ENCODE measurements at regions not wholly inside any gene's neighbourhood (a gene's known extent, or its start where the extent isn't known, plus 50 kb on each side); places are given as distances from the start of the nearest gene placed in this dataset.

GRCh38 chr5:110008131-110008530, 318.4 kb downstream of the MAN2A1 start:
- Histone ChIP-seq H3K27me3 (replicated peaks in 1 of 4; ENCODE audit: control insufficient read depth in 3 of 4, extremely low read depth in 1 of 4, insufficient read depth in 3 of 4, low read length in 3 of 4) (no peaks in the 10 kb centered on the region), H3K9ac (replicated peaks in 1 of 4; ENCODE audit: extremely low read depth in 1 of 4, low read depth in 3 of 4, low read length in 3 of 4) (no peak overlapping the region), H3K36me3 (ENCODE audit: control insufficient read depth in 2 of 4, insufficient read depth in 4 of 4, low read length in 3 of 4) (no peaks in the 10 kb centered on the region), H3K4me1 (replicated peaks in 1 of 4; ENCODE audit: control insufficient read depth in 3 of 4, insufficient read depth in 4 of 4, low read length in 3 of 4) (no peaks in the 10 kb centered on the region), H3K79me1 (ENCODE audit: low read depth, low read length) (no peaks in the 10 kb centered on the region), H2AK5ac (ENCODE audit: low read depth, low read length) (no peak overlapping the region), H2BK12ac (ENCODE audit: low read depth, low read length) (no peak overlapping the region), H2BK15ac (ENCODE audit: low read length) (no peak overlapping the region), H4K8ac (ENCODE audit: extremely low read depth, insufficient read depth, low read length) (no peak overlapping the region), H3K56ac (replicated peaks; ENCODE audit: insufficient read length, low read depth, low read length) (no peak overlapping the region), H2BK20ac (ENCODE audit: low read length) (no peak overlapping the region), H3K23me2 (ENCODE audit: low read depth, low read length) (no peaks in the 10 kb centered on the region), H2AFZ (ENCODE audit: low read length) (no peak overlapping the region), H2BK5ac (ENCODE audit: low read depth, low read length) (no peak overlapping the region), H3K9me3 (ENCODE audit: insufficient read depth in 2 of 2, low read depth in 1 of 2, low read length in 1 of 2) (no peaks in the 10 kb centered on the region), H3K79me2 (ENCODE audit: control insufficient read depth in 1 of 2, insufficient read depth in 2 of 2, low read length in 2 of 2) (no peaks in the 10 kb centered on the region), H3K14ac (ENCODE audit: insufficient read length) (no peak overlapping the region), H4K20me1 (replicated peaks in 1 of 2; ENCODE audit: control insufficient read depth in 1 of 2, insufficient read depth in 2 of 2, low read length in 2 of 2) (no peaks in the 10 kb centered on the region), H3K23ac (ENCODE audit: insufficient read length) (no peak overlapping the region), H3K4ac (replicated peaks; ENCODE audit: insufficient read length, low read depth, low read length) (no peak overlapping the region), H3K18ac (ENCODE audit: extremely low read depth, low read length) (no peak overlapping the region), H3K4me2 (ENCODE audit: insufficient read depth in 1 of 2, low read depth in 2 of 2, low read length in 2 of 2) (no peak overlapping the region), H4K91ac (replicated peaks; ENCODE audit: insufficient read length, low read length) (no peak overlapping the region), H3K4me3 (ENCODE audit: extremely low read depth in 1 of 4, insufficient read depth in 2 of 4, low read depth in 3 of 4, low read length in 4 of 4) (no peak overlapping the region), H2BK120ac (replicated peaks; ENCODE audit: low read depth, low read length) (no peak overlapping the region), H4K5ac (ENCODE audit: insufficient read length, low read depth, low read length) (no peak overlapping the region), H3K27ac (ENCODE audit: low read depth, low read length) (no peak overlapping the region)
- CTCF ChIA-PET (ENCODE audit: partially characterized antibody): interaction anchor here (0.7 to 0.8 kb wide), 2 partner anchors 10 to 72 kb away, joined by 3 to 4 read pairs; no protein-coding TSS in a partner anchor
- FAIRE-seq: no peak
- POLR2A ChIA-PET (ENCODE audit: partially characterized antibody): no interaction called here
- no peak for DNase-seq (ENCODE audit: low read depth in 1 of 2, low spot score in 2 of 2)
- 84% methylated on average over 4 of the region's 4 CpGs; no CpG with 5 or more reads in 1 of the 2 experiments for WGBS, 2 experiments (ENCODE audit: extremely low coverage in 1 of 2, insufficient coverage in 1 of 2, insufficient read length in 1 of 2, insufficient replicate concordance in 2 of 2, low coverage in 1 of 2, low lambda C conversion rate in 2 of 2, missing lambda C conversion rate in 1 of 2)
- TF ChIP-seq JUND (IDR thresholded peaks at IDR 0.05; ENCODE audit: low read length): no peak
- no peak for TF ChIP-seq CREB1 (IDR thresholded peaks at IDR 0.05)
